GM21381 (cell line): ENCODE measurements at regions not wholly inside any gene's neighbourhood (a gene's known extent, or its start where the extent isn't known, plus 50 kb on each side); places are given as distances from the start of the nearest gene placed in this dataset.
"Not testable (repeated sequence)": the region's sequence is repeated elsewhere in the genome, so short reads cannot be mapped to it uniquely, and the experiment has no call there.

ENCODE experiments used
- ATAC-seq: cut with Tn5 transposase; IDR thresholded peaks from one replicate; pipeline ENCODE4 v1.9.1; 2021; ENCODE audit warnings: mild to moderate bottlenecking, moderate library complexity; ENCODE audit not compliant: unreplicated experiment

GRCh38 chr2:75932996-75933395 lies 222.3 kb upstream of the GCFC2 start:
- ATAC-seq: no peak

GRCh38 chr2:75928093-75928492 lies 217.4 kb upstream of the GCFC2 start:
- no peak for ATAC-seq

GRCh38 chr2:75925331-75926024 lies 214.8 kb upstream of the GCFC2 start:
- ATAC-seq: no peak

GRCh38 chr2:75922191-75922590 lies 211.5 kb upstream of the GCFC2 start:
- no peak for ATAC-seq

- no peak for ATAC-seq
Measured at GRCh38 chr2:75920859-75921551, 210.3 kb upstream of the GCFC2 start.

GRCh38 chr2:75915851-75916634 lies 205.3 kb upstream of the GCFC2 start:
- ATAC-seq: no peak

- peak; percentile 79 for ATAC-seq
Measured at GRCh38 chr2:75896779-75897366, 186.2 kb upstream of the GCFC2 start.

- peak; percentile 69 for ATAC-seq
Measured at GRCh38 chr2:75894170-75894569, 183.5 kb upstream of the GCFC2 start.

DNA sequence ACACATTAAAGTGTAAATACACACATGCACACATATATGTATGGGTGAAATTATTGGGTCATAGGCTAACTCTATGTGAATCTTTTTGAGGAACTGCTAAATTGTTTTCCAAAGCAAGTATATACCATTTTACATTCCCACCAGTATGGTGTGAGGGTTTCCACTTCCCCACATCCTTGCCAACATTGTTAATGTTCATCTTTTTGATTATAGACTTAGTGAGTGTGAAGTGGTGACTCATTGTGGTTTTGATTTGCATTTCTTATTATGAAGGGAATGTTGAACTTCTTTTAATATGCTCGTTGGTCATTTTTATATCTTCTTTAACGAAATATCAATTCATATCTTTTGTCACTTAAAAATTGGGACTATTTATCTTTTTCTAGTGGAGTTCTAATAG lies 181.8 kb upstream of the GCFC2 start:
- ATAC-seq: no peak

DNA sequence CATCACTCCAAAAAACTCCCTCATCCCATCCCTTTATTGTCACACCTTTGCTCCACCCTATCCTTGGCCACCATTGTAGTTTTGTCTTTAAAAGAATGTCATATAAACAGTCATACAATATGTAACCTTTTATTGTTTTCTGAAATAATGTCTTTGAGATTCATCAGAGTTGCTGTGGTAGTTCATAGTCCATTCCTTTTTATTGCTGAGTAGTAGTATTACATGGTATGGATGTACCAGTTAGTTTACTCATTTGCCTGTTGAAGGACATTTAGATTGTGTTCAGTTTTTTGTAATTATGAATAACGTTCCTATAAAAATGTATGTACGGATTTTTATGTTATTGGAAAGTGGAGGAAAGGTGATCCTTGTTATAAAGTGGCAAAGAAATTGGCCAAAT lies 171.8 kb upstream of the GCFC2 start:
- no peak for ATAC-seq

DNA sequence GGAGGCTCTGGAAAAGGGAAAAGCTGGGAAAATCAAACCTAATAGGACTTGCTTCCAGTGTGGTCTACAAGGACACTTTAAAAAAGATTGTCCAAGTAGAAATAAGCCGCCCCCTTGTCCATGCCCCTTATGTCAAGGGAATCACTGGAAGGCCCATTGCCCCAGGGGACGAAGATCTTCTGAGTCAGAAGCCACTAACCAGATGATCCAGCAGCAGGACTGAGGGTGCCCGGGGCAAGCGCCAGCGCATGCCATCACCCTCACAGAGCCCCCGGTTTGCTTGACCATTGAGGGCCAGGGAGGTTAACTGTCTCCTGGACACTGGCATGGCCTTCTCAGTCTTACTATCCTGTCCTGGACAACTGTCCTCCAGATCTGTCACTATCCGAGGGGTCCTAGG lies 164.9 kb upstream of the GCFC2 start:
- ATAC-seq: not testable (repeated sequence)

GRCh38 chr2:75871762-75872614 lies 161.3 kb upstream of the GCFC2 start:
- not testable (repeated sequence) for ATAC-seq

DNA sequence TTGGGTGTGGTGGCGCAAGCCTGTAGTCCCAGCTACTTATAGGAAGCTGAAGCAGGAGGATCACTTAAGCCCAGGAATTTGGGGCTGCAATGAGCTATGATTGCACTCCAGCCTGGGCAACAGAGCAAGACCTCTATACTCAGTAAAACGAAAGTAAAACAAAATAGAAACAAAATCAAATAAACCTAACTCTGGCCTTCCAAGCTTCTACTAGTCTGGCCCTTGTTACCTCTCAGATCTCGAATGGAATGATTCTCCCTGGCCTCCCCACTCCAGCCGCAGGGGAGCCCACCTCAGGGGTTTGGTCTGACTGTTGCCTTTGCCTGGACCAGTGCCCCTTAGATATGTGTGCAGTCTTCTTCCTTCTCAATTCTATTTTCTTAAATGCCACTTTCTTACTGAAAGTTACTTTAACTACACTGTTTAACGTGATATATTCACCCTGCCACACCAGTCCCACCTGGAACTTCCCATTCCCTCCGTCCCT lies 160.0 kb upstream of the GCFC2 start:
- no peak for ATAC-seq

DNA sequence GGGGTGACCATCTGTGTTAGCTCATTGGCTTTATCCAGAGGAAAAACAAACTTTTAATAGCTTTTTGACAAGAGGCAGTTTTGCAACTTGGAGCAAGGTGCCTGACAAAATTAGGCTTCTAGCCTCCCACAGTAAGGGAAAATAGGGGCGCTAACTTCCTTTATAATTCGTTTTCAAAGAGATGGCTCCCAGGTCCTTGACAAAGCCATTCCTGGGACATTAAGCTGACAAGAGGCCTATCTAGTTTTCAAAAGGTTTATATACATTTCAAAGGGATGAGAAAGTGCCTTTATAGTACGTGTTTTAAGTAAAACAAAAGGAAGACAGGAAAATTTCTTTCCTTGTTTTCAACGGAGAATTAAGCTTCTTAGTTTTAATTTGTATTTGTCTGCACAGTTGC lies 159.4 kb upstream of the GCFC2 start:
- no peak for ATAC-seq

GRCh38 chr2:75865702-75866101 lies 155.0 kb upstream of the GCFC2 start:
- no peak for ATAC-seq

DNA sequence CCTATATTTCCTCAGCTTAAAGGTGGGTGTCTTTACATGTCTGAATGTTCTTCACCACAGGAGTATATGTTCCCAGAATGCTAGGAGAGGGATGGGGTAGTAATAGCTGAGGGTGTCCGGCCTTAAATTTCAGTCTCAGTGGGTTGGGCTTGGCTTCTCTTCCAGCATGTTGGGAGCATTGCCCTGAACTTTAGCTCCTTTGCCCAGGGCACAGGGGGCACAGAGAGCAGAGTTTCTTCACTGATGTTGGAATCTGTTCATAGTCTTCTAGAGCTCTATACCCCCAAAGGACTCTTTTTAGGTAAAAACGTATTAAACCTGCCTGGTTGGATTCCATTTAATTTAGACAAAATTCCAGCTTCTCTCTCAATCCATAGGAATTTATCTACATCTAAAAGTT lies 154.4 kb upstream of the GCFC2 start:
- no peak for ATAC-seq

GRCh38 chr2:75862547-75862946 lies 151.8 kb upstream of the GCFC2 start:
- no peak for ATAC-seq

- ATAC-seq: no peak
Measured at GRCh38 chr2:75853436-75853835, 142.7 kb upstream of the GCFC2 start.

DNA sequence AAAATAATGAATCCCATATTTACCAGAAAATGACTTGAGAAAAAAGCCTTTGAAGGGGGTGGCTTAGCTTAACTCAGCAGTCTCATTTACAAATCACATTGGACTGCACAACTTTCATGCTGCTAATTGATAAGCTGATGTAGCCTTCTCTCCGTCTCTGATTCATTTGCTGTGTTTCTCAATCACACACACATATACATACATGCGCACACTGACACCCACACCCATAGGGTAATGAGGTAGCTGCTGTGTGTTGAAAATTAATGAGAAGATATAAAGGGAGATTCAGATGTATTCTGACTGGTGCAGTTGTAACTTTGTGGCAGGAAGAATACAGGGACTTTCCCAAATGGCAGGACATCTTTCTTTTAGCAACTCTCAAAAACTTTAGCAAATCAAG lies 141.9 kb upstream of the GCFC2 start:
- no peak for ATAC-seq

- no peak for ATAC-seq
Measured at GRCh38 chr2:75846683-75847190, 136.0 kb upstream of the GCFC2 start.
